Activated CD8-positive, alpha-beta T cell treated with anti-CD3 and anti-CD28 coated beads for 36 hours (primary cell): ENCODE measurements at regions not wholly inside any gene's neighbourhood (a gene's known extent, or its start where the extent isn't known, plus 50 kb on each side); places are given as distances from the start of the nearest gene placed in this dataset.

Experiments used
- ATAC-seq: fragments of 200-7000 bp; cut with Tn5 transposase; one replicate; pipeline ENCODE4 v1.10.0; 2021; ENCODE audit warnings: mild to moderate bottlenecking, moderate library complexity
- CTCF ChIA-PET: fragments of 350-600 bp; sonication (Branson Sonifier 250); formaldehyde crosslinking; loops from one replicate; lab custom pipeline; 2021; ENCODE audit warnings: antibody characterized with exemption; lab: Charles Lee
- POLR2A ChIA-PET: fragments of 350-600 bp; sonication (Branson Sonifier 250); formaldehyde crosslinking; loops from one replicate; lab custom pipeline; 2021; ENCODE audit warnings: antibody characterized with exemption; lab: Charles Lee
- DNase-seq: peaks from one replicate; pipeline ENCODE4 v3.0.0-alpha.2; 2020
- H3K27ac Mint-ChIP-seq: one replicate; pipeline ENCODE4 v1.8.0; 2021; ENCODE audit warnings: mild to moderate bottlenecking, mixed read lengths
- H3K27me3 Mint-ChIP-seq: one replicate; pipeline ENCODE4 v1.8.0; 2021; ENCODE audit warnings: mixed read lengths
- H3K36me3 Mint-ChIP-seq: one replicate; pipeline ENCODE4 v1.8.0; 2021; ENCODE audit warnings: low read depth, mixed read lengths
- H3K4me1 Mint-ChIP-seq: one replicate; pipeline ENCODE4 v1.8.0; 2021; ENCODE audit warnings: low read depth, mixed read lengths
- H3K4me3 Mint-ChIP-seq: one replicate; pipeline ENCODE4 v1.8.0; 2021; ENCODE audit warnings: mild to moderate bottlenecking, moderate library complexity, mixed read lengths
- H3K9me3 Mint-ChIP-seq: one replicate; pipeline ENCODE4 v1.8.0; 2021; ENCODE audit warnings: mixed read lengths
- intact Hi-C: fragments of 100-400 bp; cut with micrococcal nuclease; formaldehyde crosslinking; loops from one replicate; pipeline ENCODE4 v1.10.0; 2022
- TF ChIP-seq, protein P1 (sequence below): fragments of 200-600 bp; IDR thresholded peaks from one replicate; pipeline ENCODE4 v1.8.0; 2022; ENCODE audit warnings: antibody characterized with exemption, mild to moderate bottlenecking

DNA sequence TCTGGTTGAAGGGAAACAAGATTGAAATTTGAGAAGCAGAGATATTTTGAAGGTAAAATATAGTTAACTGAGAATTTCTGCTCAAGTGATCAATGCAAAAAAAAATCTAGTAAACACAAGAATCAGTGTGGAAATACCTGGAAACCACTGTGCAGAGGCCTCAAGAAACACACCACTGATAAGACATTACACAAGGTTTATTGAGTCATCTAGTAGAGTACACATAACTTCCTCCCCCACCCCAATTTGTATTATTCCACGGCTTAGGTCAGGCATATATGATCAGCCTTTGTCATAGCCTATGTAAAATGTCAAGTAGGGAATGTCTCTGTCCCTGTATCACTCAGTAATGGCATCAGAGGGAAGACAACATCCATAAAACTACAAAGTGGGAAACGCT, 447.8 kb upstream of the BCHE start:
- Mint-ChIP-seq H3K36me3 (no peaks in the 10 kb centered on the region), H3K4me3 (no peak overlapping the region), H3K4me1 (no peaks in the 10 kb centered on the region), H3K9me3 (peaks cover 3% of the 10 kb centered on the region), H3K27ac (no peak overlapping the region), H3K27me3 (no peaks in the 10 kb centered on the region)
- no peak for ATAC-seq
- CTCF ChIA-PET: no interaction called here
- TF ChIP-seq, protein P1, sequence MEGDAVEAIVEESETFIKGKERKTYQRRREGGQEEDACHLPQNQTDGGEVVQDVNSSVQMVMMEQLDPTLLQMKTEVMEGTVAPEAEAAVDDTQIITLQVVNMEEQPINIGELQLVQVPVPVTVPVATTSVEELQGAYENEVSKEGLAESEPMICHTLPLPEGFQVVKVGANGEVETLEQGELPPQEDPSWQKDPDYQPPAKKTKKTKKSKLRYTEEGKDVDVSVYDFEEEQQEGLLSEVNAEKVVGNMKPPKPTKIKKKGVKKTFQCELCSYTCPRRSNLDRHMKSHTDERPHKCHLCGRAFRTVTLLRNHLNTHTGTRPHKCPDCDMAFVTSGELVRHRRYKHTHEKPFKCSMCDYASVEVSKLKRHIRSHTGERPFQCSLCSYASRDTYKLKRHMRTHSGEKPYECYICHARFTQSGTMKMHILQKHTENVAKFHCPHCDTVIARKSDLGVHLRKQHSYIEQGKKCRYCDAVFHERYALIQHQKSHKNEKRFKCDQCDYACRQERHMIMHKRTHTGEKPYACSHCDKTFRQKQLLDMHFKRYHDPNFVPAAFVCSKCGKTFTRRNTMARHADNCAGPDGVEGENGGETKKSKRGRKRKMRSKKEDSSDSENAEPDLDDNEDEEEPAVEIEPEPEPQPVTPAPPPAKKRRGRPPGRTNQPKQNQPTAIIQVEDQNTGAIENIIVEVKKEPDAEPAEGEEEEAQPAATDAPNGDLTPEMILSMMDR: no peak
- no peak for DNase-seq
- POLR2A ChIA-PET: no interaction called here
- intact Hi-C loops: no loop called here

GRCh38 chr3:166283840-166284239, 446.6 kb upstream of the BCHE start:
- POLR2A ChIA-PET: no interaction called here
- no peak overlapping the region for H3K4me3 Mint-ChIP-seq
- CTCF ChIA-PET: no interaction called here
- ATAC-seq (no peak), DNase-seq (no peak)
- no peaks in the 10 kb centered on the region for H3K36me3 Mint-ChIP-seq
- intact Hi-C loops: no loop called here
- no peak overlapping the region for H3K27ac Mint-ChIP-seq
- peaks cover 3% of the 10 kb centered on the region for H3K9me3 Mint-ChIP-seq
- H3K27me3 Mint-ChIP-seq: no peaks in the 10 kb centered on the region
- H3K4me1 Mint-ChIP-seq: no peaks in the 10 kb centered on the region
- TF ChIP-seq, protein P1: no peak

- intact Hi-C loops: no loop called here
Measured at GRCh38 chr3:166282931-166283330, 445.7 kb upstream of the BCHE start.

GRCh38 chr3:166279636-166280035, 442.4 kb upstream of the BCHE start:
- no peaks in the 10 kb centered on the region for H3K36me3 Mint-ChIP-seq
- DNase-seq (no peak), ATAC-seq (no peak)
- no peaks in the 10 kb centered on the region for H3K9me3 Mint-ChIP-seq
- ChIA-PET CTCF (no interaction called here), POLR2A (no interaction called here)
- TF ChIP-seq, protein P1: no peak
- intact Hi-C loops: no loop called here
- H3K4me1 Mint-ChIP-seq: no peaks in the 10 kb centered on the region
- no peaks in the 10 kb centered on the region for H3K27me3 Mint-ChIP-seq
- H3K27ac Mint-ChIP-seq: no peak overlapping the region
- H3K4me3 Mint-ChIP-seq: no peak overlapping the region

More at GRCh38 chr3:166282931-166283330, 445.7 kb upstream of the BCHE start:
- Mint-ChIP-seq H3K9me3 (peaks cover 3% of the 10 kb centered on the region), H3K36me3 (no peaks in the 10 kb centered on the region), H3K4me3 (no peak overlapping the region), H3K27me3 (no peaks in the 10 kb centered on the region), H3K4me1 (no peaks in the 10 kb centered on the region), H3K27ac (no peak overlapping the region)
- ChIA-PET POLR2A (no interaction called here), CTCF (no interaction called here)
- ATAC-seq: no peak
- TF ChIP-seq, protein P1: no peak
- DNase-seq: no peak

- CTCF ChIA-PET: no interaction called here
- intact Hi-C loops: no loop called here
- Mint-ChIP-seq H3K9me3 (peaks cover 3% of the 10 kb centered on the region), H3K4me3 (no peak overlapping the region), H3K27me3 (no peaks in the 10 kb centered on the region), H3K27ac (no peak overlapping the region), H3K4me1 (no peaks in the 10 kb centered on the region), H3K36me3 (no peaks in the 10 kb centered on the region)
- ATAC-seq (no peak), DNase-seq (no peak)
- TF ChIP-seq, protein P1: no peak
- POLR2A ChIA-PET: no interaction called here
Measured at GRCh38 chr3:166275024-166275390, 437.8 kb upstream of the BCHE start.
